Thyroid gland (tissue), 4 donors: ENCODE measurements at regions not wholly inside any gene's neighbourhood (a gene's known extent, or its start where the extent isn't known, plus 50 kb on each side); places are given as distances from the start of the nearest gene placed in this dataset.

Experiments
- POLR2A ChIP-seq, 2 donors: fragments of 450-650 bp; IDR thresholded peaks; one replicate each; pipeline ENCODE4 v1.6.1; 2017; ENCODE audit warnings: antibody characterized with exemption in 2 of 2, mild to moderate bottlenecking in 2 of 2, moderate library complexity in 1 of 2
- TF ChIP-seq, protein P1 (sequence below), 6 experiments: fragments of 200-600 bp in 3 of 6; fragments of 450-650 bp in 3 of 6; sonication (generic) in 3 of 6; IDR thresholded peaks; one replicate each; pipeline ENCODE4 v1.5.1; 2016 to 2019; ENCODE audit warnings: antibody characterized with exemption in 6 of 6, mild to moderate bottlenecking in 2 of 6, inconsistent platforms in 1 of 6, moderate library complexity in 1 of 6

DNA sequence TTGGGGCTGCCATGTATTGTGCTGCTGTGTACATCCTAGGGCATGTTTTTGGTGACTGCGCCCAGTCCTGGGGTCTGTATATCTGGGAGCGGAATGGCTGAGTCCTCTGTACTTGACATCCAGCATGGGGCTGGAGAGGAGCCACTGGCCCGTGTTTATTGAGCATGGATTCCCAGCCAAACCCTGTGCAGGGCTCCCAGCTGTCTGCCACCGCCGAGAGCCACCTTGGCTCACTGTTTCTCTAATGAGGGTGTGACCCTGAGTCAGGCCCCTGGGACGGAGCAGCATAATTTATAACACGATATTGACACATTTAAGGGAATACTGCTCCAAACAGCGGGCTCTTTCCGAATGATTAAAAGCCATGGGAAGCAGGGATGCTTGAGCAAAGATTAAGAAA, 211.5 kb upstream of the PWP1 start:
- TF ChIP-seq, protein P1, sequence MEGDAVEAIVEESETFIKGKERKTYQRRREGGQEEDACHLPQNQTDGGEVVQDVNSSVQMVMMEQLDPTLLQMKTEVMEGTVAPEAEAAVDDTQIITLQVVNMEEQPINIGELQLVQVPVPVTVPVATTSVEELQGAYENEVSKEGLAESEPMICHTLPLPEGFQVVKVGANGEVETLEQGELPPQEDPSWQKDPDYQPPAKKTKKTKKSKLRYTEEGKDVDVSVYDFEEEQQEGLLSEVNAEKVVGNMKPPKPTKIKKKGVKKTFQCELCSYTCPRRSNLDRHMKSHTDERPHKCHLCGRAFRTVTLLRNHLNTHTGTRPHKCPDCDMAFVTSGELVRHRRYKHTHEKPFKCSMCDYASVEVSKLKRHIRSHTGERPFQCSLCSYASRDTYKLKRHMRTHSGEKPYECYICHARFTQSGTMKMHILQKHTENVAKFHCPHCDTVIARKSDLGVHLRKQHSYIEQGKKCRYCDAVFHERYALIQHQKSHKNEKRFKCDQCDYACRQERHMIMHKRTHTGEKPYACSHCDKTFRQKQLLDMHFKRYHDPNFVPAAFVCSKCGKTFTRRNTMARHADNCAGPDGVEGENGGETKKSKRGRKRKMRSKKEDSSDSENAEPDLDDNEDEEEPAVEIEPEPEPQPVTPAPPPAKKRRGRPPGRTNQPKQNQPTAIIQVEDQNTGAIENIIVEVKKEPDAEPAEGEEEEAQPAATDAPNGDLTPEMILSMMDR (IDR thresholded peaks at IDR 0.05), result no peak
- peak in 1 of 2 donors; percentile 15 for TF ChIP-seq POLR2A (IDR thresholded peaks at IDR 0.05)
